ENCODE measurements at regions not wholly inside any gene's neighbourhood (a gene's known extent, or its start where the extent isn't known, plus 50 kb on each side); places are given as distances from the start of the nearest gene placed in this dataset.

GRCh38 chr11:95306801-95307200, 75.8 kb upstream of the SESN3 start:
- Histone ChIP-seq H3K4me3 (no peak overlapping the region), H3K27me3 (replicated peaks in 1 of 7) (no peaks in the 10 kb centered on the region), H3K27ac (no peak overlapping the region), H3K4me1 (peaks cover 0 to 15% (median 12%) of the 10 kb centered on the region in 6 donors), H3K9me3 (no peaks in the 10 kb centered on the region), H3K36me3 (no peaks in the 10 kb centered on the region)
- WGBS, 5 donors: 91 to 100% (median 96%) methylated on average over 1 of the region's 1 CpG
- intact Hi-C loops (cut with DNase I; ENCODE audit: low total_unique reads): no loop called here
- no peak for DNase-seq
- TF ChIP-seq POLR2A (IDR thresholded peaks at IDR 0.05) (no peak), POLR2AphosphoS5 (IDR thresholded peaks at IDR 0.05) (no peak), CTCF (IDR thresholded peaks at IDR 0.05 in 8 of 11, conservative IDR thresholded peaks at IDR 0.05 in 3 of 11) (no peak)

- H3K4me1 ChIP-seq: peaks cover 0 to 15% (median 12%) of the 10 kb centered on the region in 6 donors
- WGBS, 5 donors: 93 to 98% (median 95%) methylated on average over 3 of the region's 3 CpGs
- intact Hi-C loops (cut with DNase I; ENCODE audit: low total_unique reads): no loop called here
Observed at GRCh38 chr11:95306123-95306522, 75.1 kb upstream of the SESN3 start.

GRCh38 chr11:95305705-95306104, 74.7 kb upstream of the SESN3 start:
- Histone ChIP-seq H3K36me3 (no peaks in the 10 kb centered on the region), H3K9me3 (no peaks in the 10 kb centered on the region), H3K27me3 (replicated peaks in 1 of 7) (no peaks in the 10 kb centered on the region), H3K4me3 (no peak overlapping the region), H3K4me1 (peaks cover 0 to 15% (median 12%) of the 10 kb centered on the region in 6 donors), H3K27ac (no peak overlapping the region)
- intact Hi-C loops (cut with DNase I; ENCODE audit: low total_unique reads): no loop called here
- no peak for TF ChIP-seq POLR2AphosphoS5 (IDR thresholded peaks at IDR 0.05)
- TF ChIP-seq POLR2A (IDR thresholded peaks at IDR 0.05): no peak
- no peak for DNase-seq
- WGBS, 5 donors: 89 to 98% (median 95%) methylated on average over 3 of the region's 3 CpGs

More at GRCh38 chr11:95306123-95306522, 75.1 kb upstream of the SESN3 start:
- no peaks in the 10 kb centered on the region for H3K9me3 ChIP-seq
- H3K27ac ChIP-seq: no peak overlapping the region
- no peak for DNase-seq
- H3K36me3 ChIP-seq: no peaks in the 10 kb centered on the region
- TF ChIP-seq POLR2A (IDR thresholded peaks at IDR 0.05) (no peak), POLR2AphosphoS5 (IDR thresholded peaks at IDR 0.05) (no peak), CTCF (IDR thresholded peaks at IDR 0.05 in 8 of 11, conservative IDR thresholded peaks at IDR 0.05 in 3 of 11) (no peak)
- no peaks in the 10 kb centered on the region for H3K27me3 ChIP-seq (replicated peaks in 1 of 7)
- no peak overlapping the region for H3K4me3 ChIP-seq

DNA sequence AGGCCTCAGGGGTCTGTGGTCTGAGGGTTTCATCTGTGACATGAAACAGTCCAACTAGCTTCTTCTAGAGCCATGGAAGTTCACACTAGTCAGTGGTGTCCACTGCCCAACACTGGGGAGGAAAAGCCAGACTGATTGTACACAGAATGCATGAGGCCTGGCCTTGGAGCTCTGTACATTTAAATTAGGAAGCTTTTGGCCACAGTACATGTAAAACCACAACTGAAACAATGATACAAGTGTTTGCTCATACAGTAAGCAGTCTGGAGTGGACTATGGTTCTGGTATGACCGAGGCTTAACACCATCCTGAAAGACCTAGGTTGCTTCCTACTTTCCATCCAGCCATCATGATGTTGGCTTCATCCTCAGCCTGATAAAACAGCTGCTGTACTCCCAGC, 73.8 kb upstream of the SESN3 start:
- Histone ChIP-seq H3K9me3 (no peaks in the 10 kb centered on the region), H3K27ac (no peak overlapping the region), H3K4me1 (peaks cover 0 to 15% (median 12%) of the 10 kb centered on the region in 6 donors), H3K27me3 (replicated peaks in 1 of 7) (no peaks in the 10 kb centered on the region), H3K36me3 (no peaks in the 10 kb centered on the region), H3K4me3 (no peak overlapping the region)
- TF ChIP-seq POLR2AphosphoS5 (IDR thresholded peaks at IDR 0.05) (no peak), CTCF (IDR thresholded peaks at IDR 0.05 in 8 of 11, conservative IDR thresholded peaks at IDR 0.05 in 3 of 11) (no peak), POLR2A (IDR thresholded peaks at IDR 0.05) (no peak)
- intact Hi-C loops (cut with DNase I; ENCODE audit: low total_unique reads): no loop called here
- WGBS, 5 donors: 60 to 100% (median 76%) methylated on average over 1 of the region's 1 CpG
- DNase-seq: no peak

GRCh38 chr11:95302211-95302610, 71.2 kb upstream of the SESN3 start:
- WGBS, 5 donors: 96 to 99% (median 97%) methylated on average over 4 of the region's 4 CpGs

More at GRCh38 chr11:95302211-95302610, 71.2 kb upstream of the SESN3 start:
- Histone ChIP-seq H3K27ac (no peak overlapping the region), H3K4me3 (no peak overlapping the region), H3K27me3 (replicated peaks in 1 of 7) (no peaks in the 10 kb centered on the region), H3K9me3 (no peaks in the 10 kb centered on the region), H3K4me1 (peaks cover 2 to 19% (median 7%) of the 10 kb centered on the region in 6 donors), H3K36me3 (no peaks in the 10 kb centered on the region)
- intact Hi-C loops (cut with DNase I; ENCODE audit: low total_unique reads): no loop called here
- TF ChIP-seq POLR2AphosphoS5 (IDR thresholded peaks at IDR 0.05): no peak
- TF ChIP-seq CTCF (IDR thresholded peaks at IDR 0.05 in 8 of 11, conservative IDR thresholded peaks at IDR 0.05 in 3 of 11): no peak
- TF ChIP-seq POLR2A (IDR thresholded peaks at IDR 0.05): no peak
- no peak for DNase-seq

Data from spleen (tissue), 11 donors.